IPS-20b (cell line): ENCODE measurements at regions not wholly inside any gene's neighbourhood (a gene's known extent, or its start where the extent isn't known, plus 50 kb on each side); places are given as distances from the start of the nearest gene placed in this dataset.

Source experiments
- H3K27ac ChIP-seq: one replicate; pipeline ENCODE4 v1.5.1; 2013; ENCODE audit warnings: low read length
- H3K27me3 ChIP-seq: 2 replicates; pipeline ENCODE4 v1.6.1; 2013; ENCODE audit warnings: mild to moderate bottlenecking, low read length, inconsistent platforms; ENCODE audit not compliant: insufficient read depth
- H3K36me3 ChIP-seq: 2 replicates; pipeline ENCODE4 v1.6.1; 2013; ENCODE audit warnings: low read depth, mild to moderate bottlenecking, inconsistent platforms, low read length, moderate library complexity; ENCODE audit not compliant: insufficient read depth
- H3K4me1 ChIP-seq: 2 replicates; pipeline ENCODE4 v1.6.1; 2013; ENCODE audit warnings: mild to moderate bottlenecking, control low read depth, inconsistent platforms, low read length, moderate library complexity; ENCODE audit not compliant: insufficient read depth
- H3K4me3 ChIP-seq: 2 replicates; pipeline ENCODE4 v1.5.1; 2013; ENCODE audit warnings: mild to moderate bottlenecking, low read length, inconsistent platforms
- H3K9ac ChIP-seq: 2 replicates; pipeline ENCODE4 v1.6.1; 2013; ENCODE audit warnings: low read depth, mild to moderate bottlenecking, inconsistent platforms, low read length, moderate library complexity
- H3K9me3 ChIP-seq: 2 replicates; pipeline ENCODE4 v1.6.1; 2013; ENCODE audit warnings: mild to moderate bottlenecking, low read depth, low read length, inconsistent platforms; ENCODE audit not compliant: insufficient read depth

DNA sequence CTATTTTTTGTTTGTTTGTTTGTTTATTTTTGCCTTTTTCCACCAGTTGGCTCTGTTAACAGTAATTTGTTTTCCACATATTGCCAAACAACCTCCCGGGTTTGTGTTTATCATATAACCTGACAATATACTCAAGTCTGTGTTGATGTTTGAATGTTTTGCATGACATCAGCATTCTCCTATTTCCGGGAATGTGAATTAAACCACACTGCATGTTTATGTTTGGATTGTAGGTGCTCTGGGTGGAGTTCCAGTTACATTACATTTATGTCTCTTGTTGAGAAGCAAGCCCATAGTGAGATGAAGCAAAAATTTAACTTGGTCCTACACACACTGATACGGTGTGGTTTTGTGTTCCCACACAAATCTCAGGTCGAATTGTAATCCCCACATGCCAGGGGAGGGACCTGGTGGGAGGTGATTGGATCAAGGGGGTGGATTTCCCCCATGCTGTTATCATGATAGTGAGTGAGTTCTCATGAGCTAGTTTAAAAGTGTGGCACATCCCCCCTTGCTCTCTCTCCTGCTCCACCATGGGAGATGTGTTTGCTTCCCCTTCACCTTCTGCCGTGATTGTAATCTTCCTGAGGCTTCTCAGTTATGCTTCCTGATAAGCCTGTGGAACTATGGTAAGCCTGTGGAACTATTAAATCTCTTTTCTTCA lies 54.4 kb upstream of the CLNK start:
- H3K4me3 ChIP-seq, result no peak overlapping the region
- H3K27ac ChIP-seq, result no peak overlapping the region
- H3K4me1 ChIP-seq, result no peaks in the 10 kb centered on the region; the same call in 1 of the 2 replicates
- no peaks in the 10 kb centered on the region for H3K27me3 ChIP-seq
- H3K9me3 ChIP-seq, result no peaks in the 10 kb centered on the region; the same call in 1 of the 2 replicates
- no peak overlapping the region for H3K9ac ChIP-seq
- H3K36me3 ChIP-seq, result no peaks in the 10 kb centered on the region

DNA sequence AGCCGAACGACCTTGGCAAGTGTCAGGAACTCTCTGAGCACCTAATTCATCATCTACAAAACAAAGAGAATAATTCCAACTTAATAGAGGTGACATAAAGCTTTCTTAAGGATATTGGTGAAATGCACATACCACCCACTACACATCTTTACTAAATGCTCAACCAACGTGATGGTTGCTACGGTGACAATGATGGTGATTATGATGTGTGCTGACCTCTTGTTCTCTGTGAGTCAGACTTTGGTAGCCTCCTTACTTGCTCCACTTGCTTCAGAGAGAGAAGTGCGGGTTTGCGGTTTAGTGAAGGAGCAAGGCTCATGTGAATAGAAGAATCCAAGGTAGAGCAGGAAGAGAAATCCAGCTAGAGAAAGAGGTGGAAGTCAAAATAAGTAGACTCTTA lies 52.8 kb upstream of the CLNK start:
- Histone ChIP-seq H3K4me1 (no peaks in the 10 kb centered on the region; the same call in 1 of the 2 replicates), H3K4me3 (no peak overlapping the region), H3K9ac (no peak overlapping the region), H3K9me3 (no peaks in the 10 kb centered on the region; the same call in 1 of the 2 replicates), H3K36me3 (no peaks in the 10 kb centered on the region), H3K27ac (no peak overlapping the region), H3K27me3 (no peaks in the 10 kb centered on the region)

DNA sequence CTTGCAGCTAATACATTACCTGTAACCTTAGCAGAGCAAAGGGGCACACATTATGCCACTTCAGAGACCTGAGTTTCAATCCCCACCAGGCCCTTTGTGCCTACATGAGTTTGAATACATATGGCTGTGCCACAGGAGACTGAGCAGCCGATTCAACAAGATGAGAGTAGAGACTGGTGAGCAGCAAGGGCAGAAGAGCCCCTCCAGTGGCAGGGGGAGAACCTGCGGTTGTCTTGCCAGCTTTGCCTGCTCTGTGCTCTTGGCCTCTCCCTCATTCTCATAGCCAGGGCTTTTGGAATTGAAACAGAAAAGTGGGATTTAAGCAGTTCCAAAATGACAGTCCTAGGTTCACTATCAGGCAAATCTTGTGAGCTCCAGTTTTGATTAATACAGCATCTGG lies 52.3 kb upstream of the CLNK start:
- Histone ChIP-seq H3K4me3 (no peak overlapping the region), H3K9ac (no peak overlapping the region), H3K9me3 (no peaks in the 10 kb centered on the region; the same call in 1 of the 2 replicates), H3K27me3 (no peaks in the 10 kb centered on the region), H3K36me3 (no peaks in the 10 kb centered on the region), H3K27ac (no peak overlapping the region), H3K4me1 (no peaks in the 10 kb centered on the region; the same call in 1 of the 2 replicates)

DNA sequence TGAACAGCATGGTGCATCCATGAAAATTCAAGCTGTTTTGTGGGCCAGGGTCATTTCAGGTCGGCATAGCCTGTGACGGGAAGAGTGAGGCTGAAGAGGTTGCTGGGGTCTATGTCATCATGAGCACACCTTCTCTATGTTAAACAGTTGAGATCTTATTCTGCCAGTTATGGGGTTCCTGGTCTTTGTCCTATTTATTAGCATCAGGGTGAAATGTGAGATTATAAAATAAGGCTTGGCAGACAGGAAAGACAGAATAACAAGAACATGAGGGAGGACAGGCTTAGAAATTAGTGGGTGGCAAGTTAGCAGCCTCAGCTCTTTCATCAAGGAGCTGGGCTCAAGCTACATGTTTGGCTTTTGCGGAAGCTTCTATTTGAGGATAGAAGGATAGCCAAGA lies 51.7 kb upstream of the CLNK start:
- no peaks in the 10 kb centered on the region; the same call in 1 of the 2 replicates for H3K9me3 ChIP-seq
- no peaks in the 10 kb centered on the region for H3K36me3 ChIP-seq
- no peak overlapping the region for H3K4me3 ChIP-seq
- no peaks in the 10 kb centered on the region for H3K27me3 ChIP-seq
- H3K9ac ChIP-seq, result no peak overlapping the region
- H3K4me1 ChIP-seq, result no peaks in the 10 kb centered on the region; the same call in 1 of the 2 replicates
- no peak overlapping the region for H3K27ac ChIP-seq

DNA sequence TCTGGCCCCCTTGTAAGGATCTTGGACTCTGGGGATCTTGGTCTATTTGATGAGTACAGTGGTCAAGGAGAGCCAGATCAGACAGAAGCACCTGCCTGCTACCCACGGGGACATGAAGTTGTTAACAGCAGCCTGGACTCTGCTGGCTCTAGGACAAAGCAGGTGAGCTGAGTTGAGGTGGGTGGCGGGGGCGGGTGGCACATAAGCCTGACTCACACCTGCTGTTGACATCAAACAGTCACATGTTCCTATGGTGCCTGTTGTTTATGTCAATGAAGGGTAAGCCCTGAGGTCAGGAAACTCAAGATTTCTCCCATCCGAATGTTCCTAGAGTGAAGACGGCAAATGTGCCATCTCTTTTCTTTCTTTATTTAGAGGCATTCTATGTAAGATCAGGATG lies 50.1 kb upstream of the CLNK start:
- Histone ChIP-seq H3K9me3 (no peaks in the 10 kb centered on the region; the same call in 1 of the 2 replicates), H3K36me3 (no peaks in the 10 kb centered on the region), H3K4me1 (no peaks in the 10 kb centered on the region; the same call in 1 of the 2 replicates), H3K9ac (no peak overlapping the region), H3K27ac (no peak overlapping the region), H3K4me3 (no peak overlapping the region), H3K27me3 (no peaks in the 10 kb centered on the region)
